D721Med (cell line): ENCODE measurements at regions not wholly inside any gene's neighbourhood (a gene's known extent, or its start where the extent isn't known, plus 50 kb on each side); places are given as distances from the start of the nearest gene placed in this dataset.

Experiments
- DNase-seq: peaks from one replicate; pipeline ENCODE4 v3.0.0; 2011; ENCODE audit warnings: low spot score; ENCODE audit not compliant: insufficient read length
- FAIRE-seq: peaks from 2 replicates; lab custom pipeline; 2011; peaks lifted over from hg19 to GRCh38; lab: Jason Lieb, UNC
- CTCF ChIP-seq: IDR thresholded peaks from 2 replicates; pipeline ENCODE4 v1.5.1; 2012; ENCODE audit warnings: mild to moderate bottlenecking, control low read depth; ENCODE audit not compliant: insufficient read depth; ENCODE audit errors: missing control alignments

- no peak for TF ChIP-seq CTCF
- DNase-seq (no peak), FAIRE-seq (no peak)
Observed at GRCh38 chr20:59451641-59452040, 151.2 kb downstream of the EDN3 start.

GRCh38 chr20:59452856-59453255 is 151.5 kb upstream of the PHACTR3 start:
- DNase-seq, result no peak
- FAIRE-seq, result no peak
- TF ChIP-seq CTCF, result no peak

GRCh38 chr20:59453759-59454560 is 150.4 kb upstream of the PHACTR3 start:
- FAIRE-seq (no peak), DNase-seq (no peak)
- no peak for TF ChIP-seq CTCF

GRCh38 chr20:59455402-59456341 is 148.7 kb upstream of the PHACTR3 start:
- FAIRE-seq (no peak), DNase-seq (peak; percentile 43)
- TF ChIP-seq CTCF, result peak; percentile 79

- no peak for FAIRE-seq
Observed at GRCh38 chr20:59456342-59457279, 147.7 kb upstream of the PHACTR3 start.

More at GRCh38 chr20:59456342-59457279, 147.7 kb upstream of the PHACTR3 start:
- TF ChIP-seq CTCF, result no peak
- DNase-seq, result no peak
